Cerebellar cortex (tissue), 1 donor: ENCODE measurements at regions not wholly inside any gene's neighbourhood (a gene's known extent, or its start where the extent isn't known, plus 50 kb on each side); places are given as distances from the start of the nearest gene placed in this dataset.
"Not testable (repeated sequence)": the region's sequence is repeated elsewhere in the genome, so short reads cannot be mapped to it uniquely, and the experiment has no call there.

Source experiments
- DNase-seq: peaks from one replicate; pipeline ENCODE4 v3.0.0-alpha.2; 2015; ENCODE audit warnings: low spot score

- no peak for DNase-seq
These were observed 139.6 kb upstream of the SGO1 start for GRCh38 chr3:20325563-20325962.

GRCh38 chr3:20324664-20325478 is 138.9 kb upstream of the SGO1 start:
- DNase-seq = no peak

- DNase-seq = no peak
These were observed 137.4 kb upstream of the SGO1 start for GRCh38 chr3:20323307-20323927.

- no peak for DNase-seq
These were observed 136.1 kb upstream of the SGO1 start for GRCh38 chr3:20322085-20322484.

GRCh38 chr3:20321391-20322047 is 135.5 kb upstream of the SGO1 start:
- no peak for DNase-seq

- peak; percentile 90 for DNase-seq
These were observed 134.5 kb upstream of the SGO1 start for GRCh38 chr3:20320489-20320888.

GRCh38 chr3:20319551-20319950 is 133.5 kb upstream of the SGO1 start:
- no peak for DNase-seq

GRCh38 chr3:20317616-20318015 is 131.6 kb upstream of the SGO1 start:
- DNase-seq = no peak

GRCh38 chr3:20316238-20316637 is 130.2 kb upstream of the SGO1 start:
- DNase-seq = peak; percentile 53

GRCh38 chr3:20310629-20311028 is 124.6 kb upstream of the SGO1 start:
- no peak for DNase-seq

- no peak for DNase-seq
These were observed 121.4 kb upstream of the SGO1 start for GRCh38 chr3:20307383-20307782.

- no peak for DNase-seq
These were observed 119.6 kb upstream of the SGO1 start for GRCh38 chr3:20305647-20306046.

GRCh38 chr3:20302766-20303165 is 116.8 kb upstream of the SGO1 start:
- DNase-seq = peak; percentile 11

GRCh38 chr3:20288050-20288449 is 102.0 kb upstream of the SGO1 start:
- DNase-seq = no peak

GRCh38 chr3:20280257-20280656 is 94.3 kb upstream of the SGO1 start:
- no peak for DNase-seq

GRCh38 chr3:20265977-20266376 is 80.0 kb upstream of the SGO1 start:
- DNase-seq = not testable (repeated sequence)

GRCh38 chr3:20264900-20265567 is 79.0 kb upstream of the SGO1 start:
- DNase-seq = no peak

GRCh38 chr3:20258371-20258770 is 72.4 kb upstream of the SGO1 start:
- DNase-seq = no peak

GRCh38 chr3:20256144-20256543 is 70.1 kb upstream of the SGO1 start:
- DNase-seq = no peak

GRCh38 chr3:20254268-20255117 is 68.5 kb upstream of the SGO1 start:
- DNase-seq = no peak

GRCh38 chr3:20250786-20251185 is 64.8 kb upstream of the SGO1 start:
- no peak for DNase-seq

GRCh38 chr3:20250314-20250713 is 64.3 kb upstream of the SGO1 start:
- no peak for DNase-seq
